ENCODE measurements at regions not wholly inside any gene's neighbourhood (a gene's known extent, or its start where the extent isn't known, plus 50 kb on each side); places are given as distances from the start of the nearest gene placed in this dataset.

GRCh38 chr14:48914921-48915320 is 671.3 kb downstream of the RPS29 start:
- no peak for TF ChIP-seq POLR2A (IDR thresholded peaks at IDR 0.05)
- TF ChIP-seq, protein P1, sequence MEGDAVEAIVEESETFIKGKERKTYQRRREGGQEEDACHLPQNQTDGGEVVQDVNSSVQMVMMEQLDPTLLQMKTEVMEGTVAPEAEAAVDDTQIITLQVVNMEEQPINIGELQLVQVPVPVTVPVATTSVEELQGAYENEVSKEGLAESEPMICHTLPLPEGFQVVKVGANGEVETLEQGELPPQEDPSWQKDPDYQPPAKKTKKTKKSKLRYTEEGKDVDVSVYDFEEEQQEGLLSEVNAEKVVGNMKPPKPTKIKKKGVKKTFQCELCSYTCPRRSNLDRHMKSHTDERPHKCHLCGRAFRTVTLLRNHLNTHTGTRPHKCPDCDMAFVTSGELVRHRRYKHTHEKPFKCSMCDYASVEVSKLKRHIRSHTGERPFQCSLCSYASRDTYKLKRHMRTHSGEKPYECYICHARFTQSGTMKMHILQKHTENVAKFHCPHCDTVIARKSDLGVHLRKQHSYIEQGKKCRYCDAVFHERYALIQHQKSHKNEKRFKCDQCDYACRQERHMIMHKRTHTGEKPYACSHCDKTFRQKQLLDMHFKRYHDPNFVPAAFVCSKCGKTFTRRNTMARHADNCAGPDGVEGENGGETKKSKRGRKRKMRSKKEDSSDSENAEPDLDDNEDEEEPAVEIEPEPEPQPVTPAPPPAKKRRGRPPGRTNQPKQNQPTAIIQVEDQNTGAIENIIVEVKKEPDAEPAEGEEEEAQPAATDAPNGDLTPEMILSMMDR (IDR thresholded peaks at IDR 0.05) = no peak
